ENCODE measurements at regions not wholly inside any gene's neighbourhood (a gene's known extent, or its start where the extent isn't known, plus 50 kb on each side); places are given as distances from the start of the nearest gene placed in this dataset.
"Not testable (repeated sequence)": the region's sequence is repeated elsewhere in the genome, so short reads cannot be mapped to it uniquely, and the experiment has no call there.

GRCh38 chr17:45575126-45575885 lies 84.8 kb upstream of the PLEKHM1 start:
- Histone ChIP-seq H3K4me1 (peaks cover 20% of the 10 kb centered on the region), H3K27me3 (ENCODE audit: insufficient read depth in 3 of 3, low read length in 2 of 3) (peaks cover 0 to 2% (median 0%) of the 10 kb centered on the region in 3 donors), H3K4me3 (no peak overlapping the region), H3K36me3 (ENCODE audit: insufficient read depth in 1 of 2, low read depth in 1 of 2) (no peaks in the 10 kb centered on the region), H3K27ac (no peak overlapping the region), H3K9me3 (no peaks in the 10 kb centered on the region)
- TF ChIP-seq CTCF (IDR thresholded peaks at IDR 0.05), result no peak
- intact Hi-C loops (cut with DNase I), result loop anchor here in 1 of 2 donors (10.0 kb wide), 2 partner anchors 539 to 699 kb away; no protein-coding TSS in a partner anchor
- 83 to 94% (median 94%) methylated on average over 1 of the region's 1 CpG for WGBS, 3 donors
- DNase-seq (no peak), ATAC-seq (no peak)

GRCh38 chr17:45576527-45577307 lies 86.2 kb upstream of the PLEKHM1 start:
- peaks cover 20% of the 10 kb centered on the region for H3K4me1 ChIP-seq
- not testable (repeated sequence) for H3K9me3 ChIP-seq; DNase-seq; ATAC-seq; H3K4me3 ChIP-seq; H3K27ac ChIP-seq; H3K36me3 ChIP-seq (ENCODE audit: insufficient read depth in 1 of 2, low read depth in 1 of 2); H3K27me3 ChIP-seq (ENCODE audit: insufficient read depth in 3 of 3, low read length in 2 of 3)
- intact Hi-C loops (cut with DNase I), result loop anchor here in 1 of 2 donors (10.0 kb wide), 2 partner anchors 538 to 698 kb away; no protein-coding TSS in a partner anchor
- WGBS, 3 donors, result 86 to 92% (median 88%) methylated on average over 10 of the region's 10 CpGs

GRCh38 chr17:45577571-45578279 lies 87.2 kb upstream of the PLEKHM1 start:
- peak in 1 of 4 donors; percentile 23 for ATAC-seq
- intact Hi-C loops (cut with DNase I), result loop anchor here in 1 of 2 donors (10.0 kb wide), 2 partner anchors 537 to 697 kb away; no protein-coding TSS in a partner anchor
- Histone ChIP-seq H3K36me3 (ENCODE audit: insufficient read depth in 1 of 2, low read depth in 1 of 2) (no peaks in the 10 kb centered on the region), H3K27ac (no peak overlapping the region), H3K27me3 (ENCODE audit: insufficient read depth in 3 of 3, low read length in 2 of 3) (peaks cover 2 to 14% (median 4%) of the 10 kb centered on the region in 3 donors), H3K4me3 (no peak overlapping the region), H3K4me1 (peaks cover 24% of the 10 kb centered on the region), H3K9me3 (no peaks in the 10 kb centered on the region)
- DNase-seq, result no peak
- TF ChIP-seq CTCF (IDR thresholded peaks at IDR 0.05), result no peak
- 82 to 94% (median 91%) methylated on average over 6 of the region's 6 CpGs for WGBS, 3 donors

- DNase-seq (no peak), ATAC-seq (peak in 3 of 4 donors; percentile 87 to 91 (median 90))
- 88 to 91% (median 90%) methylated on average over 10 of the region's 10 CpGs for WGBS, 3 donors
- no peaks in the 10 kb centered on the region for H3K36me3 ChIP-seq (ENCODE audit: insufficient read depth in 1 of 2, low read depth in 1 of 2)
- TF ChIP-seq CTCF (IDR thresholded peaks at IDR 0.05), result no peak
- peaks cover 31% of the 10 kb centered on the region for H3K4me1 ChIP-seq
- peaks cover 2 to 24% (median 5%) of the 10 kb centered on the region in 3 donors for H3K27me3 ChIP-seq (ENCODE audit: insufficient read depth in 3 of 3, low read length in 2 of 3)
- no peak overlapping the region for H3K27ac ChIP-seq
- intact Hi-C loops (cut with DNase I), result loop anchor here in 1 of 2 donors (10.0 kb wide), 2 partner anchors 536 to 696 kb away; no protein-coding TSS in a partner anchor
- no peaks in the 10 kb centered on the region for H3K9me3 ChIP-seq
- no peak overlapping the region for H3K4me3 ChIP-seq
Observed at GRCh38 chr17:45578516-45579455, 88.3 kb upstream of the PLEKHM1 start.

Measured in psoas muscle (tissue), 7 donors.